Thymus (tissue), 11 donors: ENCODE measurements at regions not wholly inside any gene's neighbourhood (a gene's known extent, or its start where the extent isn't known, plus 50 kb on each side); places are given as distances from the start of the nearest gene placed in this dataset.

Source experiments
- DNase-seq, 9 donors: peaks; one replicate each; pipeline ENCODE4 v3.0.0-alpha.2; 2013; ENCODE audit warnings: low spot score in 9 of 9, low read depth in 6 of 9, missing footprints in 1 of 9
- H3K27ac ChIP-seq, 2 donors: one replicate each; pipeline ENCODE4 v1.5.1; 2013; ENCODE audit warnings: control low read depth in 1 of 2, low read depth in 1 of 2, low read length in 1 of 2, mild to moderate bottlenecking in 1 of 2, moderate library complexity in 1 of 2
- H3K27me3 ChIP-seq, 2 donors: one replicate each; pipeline ENCODE4 v1.5.1; 2013; ENCODE audit warnings: low read length in 1 of 2; ENCODE audit not compliant: control insufficient read depth in 2 of 2, insufficient read depth in 1 of 2
- H3K36me3 ChIP-seq, 2 donors: one replicate each; pipeline ENCODE4 v1.5.1; 2013; ENCODE audit warnings: low read length in 1 of 2, mild to moderate bottlenecking in 1 of 2, moderate library complexity in 1 of 2; ENCODE audit not compliant: control insufficient read depth in 2 of 2, insufficient read depth in 2 of 2
- H3K4me1 ChIP-seq, 2 donors: one replicate each; pipeline ENCODE4 v1.5.1; 2013; ENCODE audit warnings: low read length in 2 of 2; ENCODE audit not compliant: control insufficient read depth in 2 of 2, insufficient read depth in 2 of 2
- H3K4me3 ChIP-seq, 2 donors: one replicate each; pipeline ENCODE4 v1.5.1; 2013; ENCODE audit warnings: low read length in 2 of 2, control low read depth in 1 of 2, mild to moderate bottlenecking in 1 of 2
- H3K9me3 ChIP-seq, 2 donors: one replicate each; pipeline ENCODE4 v1.5.1; 2013; ENCODE audit warnings: low read length in 1 of 2, mild to moderate bottlenecking in 1 of 2; ENCODE audit not compliant: control insufficient read depth in 2 of 2, insufficient read depth in 1 of 2
- WGBS: extraction: QIAGEN DNeasy Blood & Tissue Kit; methylation state at CpG from one replicate; pipeline ENCODE4 v1.1.7; 2013; 5-methylcytosine and 5-hydroxymethylcytosine counted together
- donor health status: healthy.

- Histone ChIP-seq H3K4me1 (no peaks in the 10 kb centered on the region), H3K27ac (no peak overlapping the region), H3K27me3 (no peaks in the 10 kb centered on the region), H3K9me3 (no peaks in the 10 kb centered on the region), H3K36me3 (no peaks in the 10 kb centered on the region), H3K4me3 (no peak overlapping the region)
- 95% methylated on average over 5 of the region's 5 CpGs for WGBS
- DNase-seq, result no peak
These were observed 317.5 kb upstream of the HSF2 start for GRCh38 chr6:122081921-122082320.

DNA sequence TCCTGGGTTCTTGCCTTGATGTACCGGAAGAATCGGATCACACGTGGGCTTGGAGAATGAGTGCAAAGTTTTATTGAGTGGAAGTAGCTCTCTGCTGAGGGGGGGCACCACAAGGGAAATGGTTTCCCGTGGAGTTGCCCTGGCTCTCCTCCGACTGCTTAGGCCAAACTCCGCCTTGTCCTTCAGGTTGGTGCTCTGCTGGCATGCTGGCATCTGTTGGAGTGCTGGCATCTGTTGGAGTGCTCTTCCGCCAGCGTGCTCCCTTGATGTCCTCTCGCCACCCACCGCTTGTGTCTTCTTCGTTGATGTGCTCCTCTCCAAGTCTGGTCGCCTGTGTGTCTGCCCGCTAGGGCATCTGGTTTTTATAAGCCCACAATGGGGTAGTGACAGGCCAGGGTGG is 317.1 kb upstream of the HSF2 start:
- Histone ChIP-seq H3K36me3 (no peaks in the 10 kb centered on the region), H3K4me1 (no peaks in the 10 kb centered on the region), H3K4me3 (no peak overlapping the region), H3K27me3 (no peaks in the 10 kb centered on the region), H3K27ac (no peak overlapping the region), H3K9me3 (no peaks in the 10 kb centered on the region)
- no peak for DNase-seq
- WGBS, result 94% methylated on average over 13 of the region's 13 CpGs

DNA sequence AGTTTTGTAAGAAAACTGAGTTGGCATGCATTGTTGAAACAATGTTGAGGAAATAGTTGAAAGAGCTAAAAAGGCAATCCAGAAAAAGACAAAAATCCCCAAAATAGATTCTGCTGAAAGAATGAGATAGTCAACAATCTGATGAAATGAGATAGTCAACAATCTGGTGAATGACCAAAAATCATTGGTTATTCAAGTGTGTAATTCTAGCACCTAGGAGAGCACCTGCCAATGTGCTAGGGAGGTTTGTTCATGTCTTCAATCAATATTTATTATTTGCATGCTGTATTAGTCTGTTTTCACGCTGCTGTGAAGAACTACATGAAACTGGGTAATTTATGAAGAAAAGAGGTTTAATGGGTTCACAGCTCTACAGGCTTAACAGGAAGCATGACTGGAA is 307.1 kb upstream of the HSF2 start:
- no peaks in the 10 kb centered on the region for H3K9me3 ChIP-seq
- no peak overlapping the region for H3K4me3 ChIP-seq
- 97% methylated on average over 1 of the region's 1 CpG for WGBS

DNA sequence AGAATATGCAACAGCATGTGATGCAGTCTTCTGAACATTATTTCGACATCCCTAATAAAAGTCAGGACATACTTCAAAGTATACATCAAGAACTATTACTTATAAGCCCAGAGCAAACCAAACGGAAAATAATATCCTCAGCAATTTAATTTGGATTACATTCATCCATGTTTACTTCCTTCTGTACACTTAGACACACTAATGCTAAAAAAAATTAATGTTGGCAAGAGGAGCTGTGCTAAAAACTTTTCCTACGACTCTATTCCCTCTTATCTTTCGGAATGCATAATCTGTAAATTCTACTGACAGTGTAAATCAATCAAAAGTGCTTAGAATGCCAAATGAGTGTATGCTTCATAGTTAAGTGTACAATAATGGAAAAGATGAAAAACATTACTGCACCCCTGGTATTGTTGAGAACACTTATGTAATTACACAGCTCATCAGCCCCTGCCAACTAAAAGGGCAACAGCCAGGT is 301.2 kb upstream of the HSF2 start:
- no peak overlapping the region for H3K4me3 ChIP-seq
- no peak for DNase-seq
- no peaks in the 10 kb centered on the region for H3K4me1 ChIP-seq
- no peaks in the 10 kb centered on the region for H3K36me3 ChIP-seq
- WGBS, result 87% methylated on average over 4 of the region's 4 CpGs
- no peaks in the 10 kb centered on the region for H3K27me3 ChIP-seq
- no peaks in the 10 kb centered on the region for H3K9me3 ChIP-seq
- no peak overlapping the region for H3K27ac ChIP-seq

More for the DNA sequence above, 307.1 kb upstream of the HSF2 start:
- Histone ChIP-seq H3K27me3 (no peaks in the 10 kb centered on the region), H3K27ac (no peak overlapping the region), H3K4me1 (no peaks in the 10 kb centered on the region), H3K36me3 (no peaks in the 10 kb centered on the region)
- no peak for DNase-seq

GRCh38 chr6:122102026-122102425 is 297.4 kb upstream of the HSF2 start:
- no peaks in the 10 kb centered on the region for H3K36me3 ChIP-seq
- DNase-seq, result no peak
- no peaks in the 10 kb centered on the region for H3K4me1 ChIP-seq
- 89% methylated on average over 3 of the region's 3 CpGs for WGBS
- no peaks in the 10 kb centered on the region for H3K9me3 ChIP-seq
- no peaks in the 10 kb centered on the region for H3K27me3 ChIP-seq
- no peak overlapping the region for H3K4me3 ChIP-seq
- no peak overlapping the region for H3K27ac ChIP-seq

GRCh38 chr6:122107256-122107852 is 292.1 kb upstream of the HSF2 start:
- H3K9me3 ChIP-seq, result no peaks in the 10 kb centered on the region
- no peak overlapping the region for H3K4me3 ChIP-seq
- H3K27ac ChIP-seq, result no peak overlapping the region
- no peaks in the 10 kb centered on the region for H3K27me3 ChIP-seq
- no peaks in the 10 kb centered on the region for H3K36me3 ChIP-seq
- no peaks in the 10 kb centered on the region for H3K4me1 ChIP-seq
- 88% methylated on average over 3 of the region's 3 CpGs for WGBS
- DNase-seq, result no peak

DNA sequence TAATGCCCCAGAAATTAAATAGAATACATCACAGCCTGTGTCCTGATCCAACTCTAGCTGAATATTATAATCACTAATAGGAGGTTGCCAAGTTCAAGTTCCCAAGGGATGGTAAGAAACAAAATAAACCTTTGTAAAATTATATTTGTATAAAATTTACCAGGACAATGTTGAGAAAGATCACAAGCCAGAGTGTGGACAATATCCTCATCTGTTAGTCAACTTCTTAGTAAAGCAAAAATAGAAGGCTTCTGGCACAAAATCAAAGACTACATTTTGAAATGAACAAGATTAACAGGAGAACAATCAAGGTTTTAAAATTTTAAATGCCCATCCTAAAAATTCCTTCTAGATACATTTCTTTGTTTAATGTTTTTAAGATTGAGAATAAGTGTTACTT is 290.4 kb upstream of the HSF2 start:
- no peaks in the 10 kb centered on the region for H3K9me3 ChIP-seq
- no peak overlapping the region for H3K27ac ChIP-seq
- no peak overlapping the region for H3K4me3 ChIP-seq
- no peaks in the 10 kb centered on the region for H3K27me3 ChIP-seq
- no peaks in the 10 kb centered on the region for H3K4me1 ChIP-seq
- H3K36me3 ChIP-seq, result no peaks in the 10 kb centered on the region
- DNase-seq, result no peak

- Histone ChIP-seq H3K4me3 (no peak overlapping the region), H3K4me1 (no peaks in the 10 kb centered on the region), H3K36me3 (no peaks in the 10 kb centered on the region), H3K9me3 (no peaks in the 10 kb centered on the region), H3K27me3 (no peaks in the 10 kb centered on the region), H3K27ac (no peak overlapping the region)
- DNase-seq, result no peak
- 96% methylated on average over 2 of the region's 2 CpGs for WGBS
These were observed 284.7 kb upstream of the HSF2 start for GRCh38 chr6:122114717-122115116.

- WGBS, result 51% methylated on average over 5 of the region's 5 CpGs
These were observed 283.2 kb upstream of the HSF2 start for GRCh38 chr6:122116119-122116834.

More at GRCh38 chr6:122116119-122116834, 283.2 kb upstream of the HSF2 start:
- no peaks in the 10 kb centered on the region for H3K36me3 ChIP-seq
- no peaks in the 10 kb centered on the region for H3K27me3 ChIP-seq
- H3K4me1 ChIP-seq, result no peaks in the 10 kb centered on the region
- H3K9me3 ChIP-seq, result no peaks in the 10 kb centered on the region
- DNase-seq, result no peak
- no peak overlapping the region for H3K4me3 ChIP-seq
- no peak overlapping the region for H3K27ac ChIP-seq
